ENCODE measurements at regions not wholly inside any gene's neighbourhood (a gene's known extent, or its start where the extent isn't known, plus 50 kb on each side); places are given as distances from the start of the nearest gene placed in this dataset.

GRCh38 chr9:118362596-118362995, 658.4 kb downstream of the TLR4 start:
- POLR2A ChIA-PET = no interaction called here
- CTCF ChIA-PET = no interaction called here
- Histone ChIP-seq H3K27me3 (ENCODE audit: control insufficient read depth, insufficient read depth, low read length) (no peaks in the 10 kb centered on the region), H3K9me3 (ENCODE audit: control insufficient read depth, insufficient read depth, low read length) (peaks cover 21% of the 10 kb centered on the region), H3K4me3 (ENCODE audit: low read depth, low read length) (no peak overlapping the region), H3K27ac (ENCODE audit: low read depth, low read length) (no peak overlapping the region)
- no peak for TF ChIP-seq CTCF (IDR thresholded peaks at IDR 0.05; ENCODE audit: low read depth, low read length)
- DNase-seq (ENCODE audit: low read depth, low spot score) = no peak

GRCh38 chr9:118364266-118365106, 660.3 kb downstream of the TLR4 start:
- no peak for DNase-seq (ENCODE audit: low read depth, low spot score)
- no peaks in the 10 kb centered on the region for H3K27me3 ChIP-seq (ENCODE audit: control insufficient read depth, insufficient read depth, low read length)
- H3K27ac ChIP-seq (ENCODE audit: low read depth, low read length) = no peak overlapping the region
- H3K9me3 ChIP-seq (ENCODE audit: control insufficient read depth, insufficient read depth, low read length) = peaks cover 24% of the 10 kb centered on the region
- TF ChIP-seq CTCF (IDR thresholded peaks at IDR 0.05; ENCODE audit: low read depth, low read length) = no peak
- ChIA-PET POLR2A (no interaction called here), CTCF (no interaction called here)
- no peak overlapping the region for H3K4me3 ChIP-seq (ENCODE audit: low read depth, low read length)

- no peaks in the 10 kb centered on the region for H3K27me3 ChIP-seq (ENCODE audit: control insufficient read depth, insufficient read depth, low read length)
- TF ChIP-seq CTCF (IDR thresholded peaks at IDR 0.05; ENCODE audit: low read depth, low read length) = no peak
- ChIA-PET CTCF (no interaction called here), POLR2A (no interaction called here)
- DNase-seq (ENCODE audit: low read depth, low spot score) = no peak
- H3K4me3 ChIP-seq (ENCODE audit: low read depth, low read length) = no peak overlapping the region
- H3K27ac ChIP-seq (ENCODE audit: low read depth, low read length) = no peak overlapping the region
- H3K9me3 ChIP-seq (ENCODE audit: control insufficient read depth, insufficient read depth, low read length) = peaks cover 24% of the 10 kb centered on the region
Observed at GRCh38 chr9:118366228-118366627, 662.0 kb downstream of the TLR4 start.

GRCh38 chr9:118367383-118367782, 663.2 kb downstream of the TLR4 start:
- Histone ChIP-seq H3K27ac (ENCODE audit: low read depth, low read length) (no peak overlapping the region), H3K4me3 (ENCODE audit: low read depth, low read length) (no peak overlapping the region), H3K9me3 (ENCODE audit: control insufficient read depth, insufficient read depth, low read length) (peaks cover 24% of the 10 kb centered on the region), H3K27me3 (ENCODE audit: control insufficient read depth, insufficient read depth, low read length) (no peaks in the 10 kb centered on the region)
- CTCF ChIA-PET = no interaction called here
- no peak for DNase-seq (ENCODE audit: low read depth, low spot score)
- TF ChIP-seq CTCF (IDR thresholded peaks at IDR 0.05; ENCODE audit: low read depth, low read length) = no peak
- POLR2A ChIA-PET = no interaction called here

GRCh38 chr9:118384531-118385100, 680.4 kb downstream of the TLR4 start:
- POLR2A ChIA-PET = no interaction called here
- no peak overlapping the region for H3K4me3 ChIP-seq (ENCODE audit: low read depth, low read length)
- H3K27me3 ChIP-seq (ENCODE audit: control insufficient read depth, insufficient read depth, low read length) = no peaks in the 10 kb centered on the region
- H3K9me3 ChIP-seq (ENCODE audit: control insufficient read depth, insufficient read depth, low read length) = peaks cover 4% of the 10 kb centered on the region; the same call in 1 of the 2 replicates
- CTCF ChIA-PET = no interaction called here
- TF ChIP-seq CTCF (IDR thresholded peaks at IDR 0.05; ENCODE audit: low read depth, low read length) = no peak
- no peak for DNase-seq (ENCODE audit: low read depth, low spot score)
- H3K27ac ChIP-seq (ENCODE audit: low read depth, low read length) = no peak overlapping the region
